MM.1S (cell line): ENCODE measurements at regions not wholly inside any gene's neighbourhood (a gene's known extent, or its start where the extent isn't known, plus 50 kb on each side); places are given as distances from the start of the nearest gene placed in this dataset.

Experiments
- DNase-seq: peaks from one replicate; pipeline ENCODE4 v3.0.0-alpha.2; 2015
- H2AFZ ChIP-seq: fragments of 300-600 bp; sonication (generic); 2 replicates; pipeline ENCODE4 v1.6.0; 2016; ENCODE audit warnings: antibody characterized with exemption, low read length
- H3F3A ChIP-seq: fragments of 300-600 bp; sonication (generic); 2 replicates; pipeline ENCODE4 v1.6.1; 2016; ENCODE audit warnings: mild to moderate bottlenecking, antibody characterized with exemption, low read length, moderate library complexity, mixed read lengths; ENCODE audit not compliant: insufficient read depth
- H3K27ac ChIP-seq: fragments of 300-600 bp; sonication (generic); 2 replicates; pipeline ENCODE4 v1.5.1; 2016; ENCODE audit warnings: mild to moderate bottlenecking, low read length
- H3K27me3 ChIP-seq: fragments of 300-600 bp; sonication (generic); replicated peaks from 2 replicates; pipeline ENCODE4 v1.6.0; 2016; ENCODE audit warnings: low read length; ENCODE audit not compliant: insufficient read depth
- H3K36me3 ChIP-seq: fragments of 300-600 bp; sonication (generic); replicated peaks from 2 replicates; pipeline ENCODE4 v1.6.1; 2016; ENCODE audit warnings: mild to moderate bottlenecking, low read length, mixed read lengths; ENCODE audit not compliant: insufficient read depth
- H3K4me1 ChIP-seq: fragments of 300-600 bp; sonication (generic); 2 replicates; pipeline ENCODE4 v1.6.1; 2016; ENCODE audit warnings: low read length, mixed read lengths
- H3K4me2 ChIP-seq: fragments of 300-600 bp; sonication (generic); 2 replicates; pipeline ENCODE4 v1.6.0; 2016; ENCODE audit warnings: low read depth, low read length
- H3K4me3 ChIP-seq: fragments of 300-600 bp; sonication (generic); 2 replicates; pipeline ENCODE4 v1.5.1; 2016; ENCODE audit warnings: low read length, mixed read lengths
- H3K79me2 ChIP-seq: fragments of 300-600 bp; sonication (generic); 2 replicates; pipeline ENCODE4 v1.6.1; 2016; ENCODE audit warnings: mixed run types, low read length, mixed read lengths
- H3K9ac ChIP-seq: fragments of 300-600 bp; sonication (generic); 2 replicates; pipeline ENCODE4 v1.6.1; 2016; ENCODE audit warnings: low read length, mixed read lengths
- H3K9me2 ChIP-seq: fragments of 300-600 bp; sonication (generic); replicated peaks from 2 replicates; pipeline ENCODE4 v1.6.1; 2016; ENCODE audit warnings: mild to moderate bottlenecking, low read length, mixed read lengths; ENCODE audit not compliant: insufficient read depth
- H3K9me3 ChIP-seq: fragments of 300-600 bp; sonication (generic); replicated peaks from 2 replicates; pipeline ENCODE4 v1.6.1; 2016; ENCODE audit warnings: mild to moderate bottlenecking, low read length, mixed read lengths; ENCODE audit not compliant: insufficient read depth
- H4K20me1 ChIP-seq: fragments of 300-600 bp; sonication (generic); 2 replicates; pipeline ENCODE4 v1.6.1; 2016; ENCODE audit warnings: mild to moderate bottlenecking, low read length, moderate library complexity, mixed read lengths; ENCODE audit not compliant: insufficient read depth
- CTCF ChIP-seq: fragments of 300-600 bp; sonication (generic); IDR thresholded peaks from 2 replicates; pipeline ENCODE4 v1.5.1; 2016; ENCODE audit warnings: antibody characterized with exemption, low read length, mixed read lengths
- EZH2 ChIP-seq: fragments of 300-600 bp; sonication (generic); optimal IDR thresholded peaks from 2 replicates; pipeline ENCODE3; 2017; ENCODE audit warnings: low read depth, mild to moderate bottlenecking, antibody characterized with exemption, low read length, mixed read lengths
- EZH2phosphoT487 ChIP-seq: fragments of 300-600 bp; sonication (generic); IDR thresholded peaks from 2 replicates; pipeline ENCODE4 v1.6.1; 2018; ENCODE audit warnings: antibody characterized with exemption, low read length

- peaks cover 3% of the 10 kb centered on the region for H3F3A ChIP-seq
- H3K4me1 ChIP-seq = peaks cover 15% of the 10 kb centered on the region
- no peaks in the 10 kb centered on the region for H3K79me2 ChIP-seq
- no peak overlapping the region for H3K27ac ChIP-seq
- H3K9me3 ChIP-seq = no peaks in the 10 kb centered on the region
- H3K36me3 ChIP-seq = no peaks in the 10 kb centered on the region
- no peaks in the 10 kb centered on the region for H4K20me1 ChIP-seq
- TF ChIP-seq CTCF (no peak), EZH2 (no peak), EZH2phosphoT487 (no peak)
- H3K4me2 ChIP-seq = no peak overlapping the region
- H3K4me3 ChIP-seq = no peak overlapping the region
- no peak overlapping the region for H3K9ac ChIP-seq
- H2AFZ ChIP-seq = no peak overlapping the region
- DNase-seq = no peak
- H3K27me3 ChIP-seq = no peaks in the 10 kb centered on the region
- H3K9me2 ChIP-seq = no peaks in the 10 kb centered on the region
Measured at GRCh38 chr4:10977534-10977933, 293.0 kb upstream of the CLNK start.

- H3K9ac ChIP-seq = no peak overlapping the region
- H3K36me3 ChIP-seq = no peaks in the 10 kb centered on the region
- H3K4me1 ChIP-seq = peaks cover 8% of the 10 kb centered on the region; the same call in 1 of the 2 replicates
- no peak for DNase-seq
- no peaks in the 10 kb centered on the region for H3F3A ChIP-seq
- no peaks in the 10 kb centered on the region for H3K79me2 ChIP-seq
- TF ChIP-seq EZH2phosphoT487 = no peak
- no peak for TF ChIP-seq EZH2
- TF ChIP-seq CTCF = no peak
- no peaks in the 10 kb centered on the region for H3K27me3 ChIP-seq
- H3K9me2 ChIP-seq = no peaks in the 10 kb centered on the region
- no peak overlapping the region for H3K4me2 ChIP-seq
- H3K27ac ChIP-seq = no peak overlapping the region
- H2AFZ ChIP-seq = no peak overlapping the region
- no peaks in the 10 kb centered on the region for H3K9me3 ChIP-seq
- H4K20me1 ChIP-seq = no peaks in the 10 kb centered on the region
- no peak overlapping the region for H3K4me3 ChIP-seq
Measured at GRCh38 chr4:10974371-10974770, 289.8 kb upstream of the CLNK start.

- TF ChIP-seq EZH2 = no peak
- TF ChIP-seq CTCF = no peak
- no peak for TF ChIP-seq EZH2phosphoT487
- DNase-seq = no peak
- Histone ChIP-seq H3K9me2 (no peaks in the 10 kb centered on the region), H3F3A (no peaks in the 10 kb centered on the region), H3K4me1 (peaks cover 8% of the 10 kb centered on the region; the same call in 1 of the 2 replicates), H3K27me3 (no peaks in the 10 kb centered on the region), H3K4me3 (no peak overlapping the region), H3K4me2 (no peak overlapping the region), H3K9ac (no peak overlapping the region), H3K79me2 (no peaks in the 10 kb centered on the region), H2AFZ (no peak overlapping the region), H4K20me1 (no peaks in the 10 kb centered on the region), H3K27ac (no peak overlapping the region), H3K36me3 (no peaks in the 10 kb centered on the region), H3K9me3 (no peaks in the 10 kb centered on the region)
Measured at GRCh38 chr4:10973686-10974085, 289.1 kb upstream of the CLNK start.
